ACC112 (cell line): ENCODE measurements at regions not wholly inside any gene's neighbourhood (a gene's known extent, or its start where the extent isn't known, plus 50 kb on each side); places are given as distances from the start of the nearest gene placed in this dataset.
A peak's percentile ranks its signal among the peaks of the same experiment; 100 is the strongest.

Experiments
- H2AFZ ChIP-seq: fragments of 200-600 bp; sonication (generic); one replicate; pipeline ENCODE4 v1.6.0; 2017; ENCODE audit warnings: antibody characterized with exemption, low read length; ENCODE audit not compliant: unreplicated experiment
- H3K27ac ChIP-seq: fragments of 200-600 bp; sonication (generic); 2 replicates; pipeline ENCODE4 v1.5.1; 2014; ENCODE audit warnings: low read depth, mild to moderate bottlenecking, antibody characterized with exemption, low read length, moderate library complexity
- H3K27me3 ChIP-seq: fragments of 200-600 bp; sonication (generic); 2 replicates; pipeline ENCODE4 v1.6.1; 2014; ENCODE audit warnings: mild to moderate bottlenecking, antibody characterized with exemption, low read length, moderate library complexity, mixed read lengths; ENCODE audit not compliant: insufficient read depth
- H3K36me3 ChIP-seq: fragments of 200-600 bp; sonication (generic); 2 replicates; pipeline ENCODE4 v1.6.1; 2016; ENCODE audit warnings: mild to moderate bottlenecking, antibody characterized with exemption, low read length, moderate library complexity, mixed read lengths; ENCODE audit not compliant: insufficient read depth
- H3K4me1 ChIP-seq: fragments of 200-600 bp; sonication (generic); one replicate; pipeline ENCODE4 v1.6.1; 2016; ENCODE audit warnings: low read length, mixed read lengths; ENCODE audit not compliant: insufficient read depth, unreplicated experiment, control insufficient read depth
- H3K4me3 ChIP-seq: fragments of 200-600 bp; sonication (generic); 2 replicates; pipeline ENCODE4 v1.5.1; 2014; ENCODE audit warnings: mild to moderate bottlenecking, low read depth, low read length
- H3K79me2 ChIP-seq: fragments of 200-600 bp; sonication (generic); one replicate; pipeline ENCODE4 v1.6.0; 2016; ENCODE audit warnings: low read length; ENCODE audit not compliant: control insufficient read depth, unreplicated experiment, insufficient read depth

GRCh38 chr11:81995889-81996288 is 737.8 kb downstream of the FAM181B start:
- Histone ChIP-seq H3K4me3 (no peak overlapping the region), H3K4me1 (no peaks in the 10 kb centered on the region), H3K79me2 (no peaks in the 10 kb centered on the region), H2AFZ (no peak overlapping the region), H3K27me3 (no peaks in the 10 kb centered on the region), H3K36me3 (no peaks in the 10 kb centered on the region), H3K27ac (no peak overlapping the region)

DNA sequence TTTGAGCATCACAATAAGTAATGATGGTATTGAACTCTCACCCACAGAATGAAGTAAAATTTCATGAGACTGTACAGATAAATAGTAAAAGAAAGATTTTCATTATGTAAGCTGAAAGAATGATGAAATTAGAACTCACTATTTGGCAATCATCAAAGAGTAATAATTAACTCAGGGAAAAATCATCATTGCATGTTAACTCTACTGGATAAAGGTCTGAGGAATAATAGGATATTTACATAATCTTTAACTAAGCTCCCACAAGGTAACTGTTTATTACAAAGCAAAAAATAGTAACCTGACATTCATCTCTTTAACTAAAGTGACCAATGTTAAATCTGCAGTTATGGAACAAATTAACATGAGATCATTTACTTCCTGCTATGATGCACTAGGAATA is 739.9 kb downstream of the FAM181B start:
- H3K27ac ChIP-seq, result no peak overlapping the region
- no peak overlapping the region for H2AFZ ChIP-seq
- no peaks in the 10 kb centered on the region for H3K79me2 ChIP-seq
- H3K27me3 ChIP-seq, result no peaks in the 10 kb centered on the region
- H3K36me3 ChIP-seq, result no peaks in the 10 kb centered on the region
- H3K4me1 ChIP-seq, result no peaks in the 10 kb centered on the region
- H3K4me3 ChIP-seq, result no peak overlapping the region

DNA sequence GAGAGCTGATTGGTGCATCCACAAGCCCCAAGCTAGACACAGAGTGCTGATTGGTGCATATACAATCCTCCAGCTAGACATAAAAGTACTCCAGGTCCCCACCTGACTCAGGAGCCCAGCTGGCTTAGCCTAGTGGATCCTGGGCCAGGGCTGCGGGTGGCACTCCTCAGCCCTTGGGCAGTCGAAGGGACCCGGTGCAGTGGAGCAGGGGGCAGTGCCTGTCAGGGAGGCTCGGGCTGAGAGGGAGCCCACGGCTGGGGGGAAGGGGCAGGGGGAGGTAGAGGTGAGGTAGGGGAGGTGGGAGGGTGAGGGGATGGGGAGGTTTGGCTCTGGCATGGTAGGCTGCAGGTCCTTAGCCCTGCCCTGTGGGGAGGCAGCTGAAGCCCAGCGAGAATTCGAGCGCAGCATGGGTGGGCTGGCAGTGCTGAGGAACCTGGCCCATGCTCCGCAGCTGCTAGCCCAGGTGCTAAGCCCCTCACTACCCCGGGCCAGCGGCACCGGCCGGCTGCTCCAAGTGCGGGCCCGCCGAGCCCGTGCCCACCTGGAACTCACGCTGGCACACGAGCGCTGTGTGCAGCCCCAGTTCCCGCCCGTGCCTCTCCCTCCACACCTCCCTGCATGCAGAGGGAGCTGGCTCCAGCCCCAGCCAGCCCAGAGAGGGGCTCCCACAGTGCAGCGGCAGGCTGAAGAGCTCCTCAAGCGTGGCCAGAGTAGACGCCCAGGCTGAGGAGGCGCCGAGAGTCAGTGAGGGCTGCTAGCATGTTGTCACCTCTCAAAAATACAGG is 742.8 kb downstream of the FAM181B start:
- Histone ChIP-seq H3K79me2 (no peaks in the 10 kb centered on the region), H3K27ac (no peak overlapping the region), H3K36me3 (no peaks in the 10 kb centered on the region), H3K4me3 (no peak overlapping the region), H3K4me1 (no peaks in the 10 kb centered on the region), H2AFZ (no peak overlapping the region), H3K27me3 (no peaks in the 10 kb centered on the region)

DNA sequence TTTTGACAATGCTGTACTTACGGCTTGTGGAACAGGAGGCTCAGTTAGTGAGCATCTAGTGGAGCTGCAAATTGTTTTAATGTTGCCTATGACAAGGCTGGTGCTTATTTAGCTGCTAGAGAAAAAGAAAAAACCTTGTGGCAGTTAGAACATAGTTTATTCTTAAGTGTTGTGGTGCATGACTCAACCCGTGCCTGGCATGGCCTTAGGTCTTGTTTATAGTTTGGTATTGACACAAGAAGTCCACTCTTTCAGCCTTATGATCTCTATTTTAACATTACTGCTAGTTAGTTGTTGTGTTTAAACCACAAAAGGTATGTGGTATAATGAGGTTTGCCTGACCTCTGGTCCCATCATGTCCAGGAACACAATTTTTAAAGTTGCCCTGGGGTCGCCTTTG is 744.6 kb downstream of the FAM181B start:
- Histone ChIP-seq H3K79me2 (no peaks in the 10 kb centered on the region), H3K36me3 (no peaks in the 10 kb centered on the region), H3K27me3 (no peaks in the 10 kb centered on the region), H3K4me3 (no peak overlapping the region), H2AFZ (no peak overlapping the region), H3K27ac (no peak overlapping the region), H3K4me1 (no peaks in the 10 kb centered on the region)

DNA sequence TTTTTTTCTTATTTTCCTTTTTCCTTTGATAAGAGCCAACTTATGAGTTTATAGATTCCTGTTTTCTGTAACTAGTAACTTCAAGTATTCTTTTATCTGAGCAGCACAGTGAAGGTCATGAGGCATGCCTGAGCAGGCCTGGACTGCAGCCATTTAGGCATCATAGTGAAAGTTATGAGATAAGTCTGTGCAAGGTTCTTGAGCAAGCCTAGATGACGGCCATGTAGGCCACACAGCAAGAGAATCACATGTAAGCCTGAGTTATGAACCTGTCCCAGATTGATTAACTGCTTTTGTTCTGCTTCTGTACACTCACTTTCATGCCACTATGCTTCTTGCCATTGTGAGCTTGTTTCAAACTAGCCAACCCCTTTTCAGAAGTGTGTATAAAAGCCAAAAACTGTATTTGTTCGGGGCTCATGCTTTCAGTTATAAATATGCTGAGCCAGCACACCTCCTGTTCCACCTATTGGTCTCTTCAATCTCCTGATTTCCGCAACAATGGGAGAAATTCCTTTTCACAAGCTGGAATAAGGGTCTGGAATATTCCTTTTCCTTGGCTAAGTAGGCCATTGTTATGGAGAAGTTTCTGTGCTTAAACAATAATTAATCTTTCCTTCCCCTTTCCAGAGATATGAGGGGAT is 745.7 kb downstream of the FAM181B start:
- H3K79me2 ChIP-seq, result no peaks in the 10 kb centered on the region
- no peak overlapping the region for H2AFZ ChIP-seq
- no peaks in the 10 kb centered on the region for H3K4me1 ChIP-seq
- no peak overlapping the region for H3K4me3 ChIP-seq
- H3K27me3 ChIP-seq, result no peaks in the 10 kb centered on the region
- no peak overlapping the region for H3K27ac ChIP-seq
- H3K36me3 ChIP-seq, result no peaks in the 10 kb centered on the region

DNA sequence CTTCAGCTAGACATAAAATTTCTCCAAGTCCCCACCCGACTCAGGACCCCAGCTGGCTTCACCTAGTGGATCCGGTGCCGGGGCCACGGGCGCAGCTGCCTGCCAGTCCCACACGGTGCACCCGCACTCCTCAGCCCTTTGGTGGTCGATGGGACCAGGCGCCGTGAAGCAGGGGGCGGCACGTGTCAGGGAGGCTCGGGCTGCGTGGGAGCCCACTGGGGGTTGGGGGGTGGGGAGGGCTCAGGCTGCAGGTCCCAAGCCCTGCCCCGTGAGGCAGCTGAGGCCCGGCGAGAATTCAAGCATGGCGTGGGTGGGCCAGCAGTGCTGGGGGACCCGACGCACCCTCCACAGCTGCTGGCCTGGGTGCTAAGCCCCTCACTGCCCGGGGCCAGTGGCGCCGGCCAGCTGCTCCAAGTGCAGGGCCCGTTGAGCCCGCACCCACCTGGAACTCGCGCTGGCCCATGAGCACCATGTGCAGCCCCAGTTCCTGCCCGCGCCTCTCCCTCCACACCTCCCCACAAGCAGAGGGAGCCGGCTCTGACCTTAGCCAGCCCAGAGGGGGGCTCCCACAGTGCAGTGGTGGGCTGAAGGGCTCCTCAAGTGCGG is 747.0 kb downstream of the FAM181B start:
- Histone ChIP-seq H3K27ac (no peak overlapping the region), H3K79me2 (no peaks in the 10 kb centered on the region), H3K4me1 (no peaks in the 10 kb centered on the region), H3K4me3 (no peak overlapping the region), H3K36me3 (no peaks in the 10 kb centered on the region), H3K27me3 (no peaks in the 10 kb centered on the region), H2AFZ (no peak overlapping the region)

GRCh38 chr11:81979448-81979847 is 754.2 kb downstream of the FAM181B start:
- no peaks in the 10 kb centered on the region for H3K27me3 ChIP-seq
- no peak overlapping the region for H2AFZ ChIP-seq
- no peaks in the 10 kb centered on the region for H3K36me3 ChIP-seq
- no peaks in the 10 kb centered on the region for H3K79me2 ChIP-seq
- H3K27ac ChIP-seq, result no peak overlapping the region
- H3K4me3 ChIP-seq, result no peak overlapping the region
- H3K4me1 ChIP-seq, result no peaks in the 10 kb centered on the region

GRCh38 chr11:81975261-81975900 is 758.3 kb downstream of the FAM181B start:
- Histone ChIP-seq H3K4me1 (no peaks in the 10 kb centered on the region), H3K4me3 (no peak overlapping the region), H3K27ac (no peak overlapping the region), H2AFZ (no peak overlapping the region), H3K36me3 (no peaks in the 10 kb centered on the region), H3K27me3 (no peaks in the 10 kb centered on the region), H3K79me2 (no peaks in the 10 kb centered on the region)

- no peak overlapping the region for H3K27ac ChIP-seq
- H3K4me1 ChIP-seq, result no peaks in the 10 kb centered on the region
- peak overlapping the region; percentile 47; the same call in 1 of the 2 replicates for H3K4me3 ChIP-seq
- H3K79me2 ChIP-seq, result no peaks in the 10 kb centered on the region
- H2AFZ ChIP-seq, result no peak overlapping the region
- no peaks in the 10 kb centered on the region for H3K27me3 ChIP-seq
- H3K36me3 ChIP-seq, result no peaks in the 10 kb centered on the region
Measured at GRCh38 chr11:81970886-81971285, 762.8 kb downstream of the FAM181B start.

DNA sequence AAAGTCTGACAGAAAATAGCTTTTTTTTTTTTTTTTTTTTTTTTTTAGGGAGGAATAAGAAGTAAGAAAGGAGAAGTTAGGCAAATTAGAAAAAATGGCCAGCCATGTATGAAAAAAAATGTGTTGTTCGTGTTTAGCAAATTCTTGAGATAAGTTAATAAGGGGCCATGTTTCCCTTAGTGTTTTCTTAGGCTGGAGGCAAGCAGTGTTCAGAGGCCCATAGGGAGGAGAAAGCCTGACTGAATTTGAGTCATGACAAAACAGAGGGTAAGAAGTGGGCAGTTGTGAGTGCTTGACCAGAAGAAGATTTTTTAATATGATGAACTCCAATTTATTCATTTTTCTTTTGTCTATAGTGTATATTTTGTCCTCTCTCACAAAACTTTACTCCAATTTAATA is 766.4 kb downstream of the FAM181B start:
- no peaks in the 10 kb centered on the region for H3K27me3 ChIP-seq

More for the DNA sequence above, 766.4 kb downstream of the FAM181B start:
- no peaks in the 10 kb centered on the region for H3K36me3 ChIP-seq
- H2AFZ ChIP-seq, result no peak overlapping the region
- H3K27ac ChIP-seq, result no peak overlapping the region
- no peak overlapping the region for H3K4me3 ChIP-seq
- no peaks in the 10 kb centered on the region for H3K79me2 ChIP-seq
- H3K4me1 ChIP-seq, result no peaks in the 10 kb centered on the region
